ENCODE measurements at regions not wholly inside any gene's neighbourhood (a gene's known extent, or its start where the extent isn't known, plus 50 kb on each side); places are given as distances from the start of the nearest gene placed in this dataset.

GRCh38 chr18:47480166-47480565 is 228.7 kb upstream of the SKOR2 start:
- no peak for DNase-seq (ENCODE audit: low read depth)
- no peak for TF ChIP-seq CTCF (conservative IDR thresholded peaks at IDR 0.05; ENCODE audit: low read depth, low read length)

GRCh38 chr18:47471784-47472183 is 220.3 kb upstream of the SKOR2 start:
- DNase-seq (ENCODE audit: low read depth), result no peak
- no peak overlapping the region for H3K4me3 ChIP-seq (ENCODE audit: low read length)
- no peak for TF ChIP-seq CTCF (conservative IDR thresholded peaks at IDR 0.05; ENCODE audit: low read depth, low read length)

More at GRCh38 chr18:47480166-47480565, 228.7 kb upstream of the SKOR2 start:
- no peak overlapping the region for H3K4me3 ChIP-seq (ENCODE audit: low read length)

GRCh38 chr18:47470941-47471340 is 219.5 kb upstream of the SKOR2 start:
- no peak for DNase-seq (ENCODE audit: low read depth)
- H3K4me3 ChIP-seq (ENCODE audit: low read length), result no peak overlapping the region
- TF ChIP-seq CTCF (conservative IDR thresholded peaks at IDR 0.05; ENCODE audit: low read depth, low read length), result no peak

GRCh38 chr18:47469576-47469975 is 218.1 kb upstream of the SKOR2 start:
- TF ChIP-seq CTCF (conservative IDR thresholded peaks at IDR 0.05; ENCODE audit: low read depth, low read length), result no peak

GRCh38 chr18:47461977-47462376 is 210.5 kb upstream of the SKOR2 start:
- no peak for TF ChIP-seq CTCF (conservative IDR thresholded peaks at IDR 0.05; ENCODE audit: low read depth, low read length)
- DNase-seq (ENCODE audit: low read depth), result no peak
- H3K4me3 ChIP-seq (ENCODE audit: low read length), result no peak overlapping the region

More at GRCh38 chr18:47469576-47469975, 218.1 kb upstream of the SKOR2 start:
- H3K4me3 ChIP-seq (ENCODE audit: low read length), result no peak overlapping the region
- no peak for DNase-seq (ENCODE audit: low read depth)

GRCh38 chr18:47461406-47461948 is 210.0 kb upstream of the SKOR2 start:
- no peak overlapping the region for H3K4me3 ChIP-seq (ENCODE audit: low read length)
- no peak for DNase-seq (ENCODE audit: low read depth)
- TF ChIP-seq CTCF (conservative IDR thresholded peaks at IDR 0.05; ENCODE audit: low read depth, low read length), result no peak

- no peak overlapping the region for H3K4me3 ChIP-seq (ENCODE audit: low read length)
- no peak for TF ChIP-seq CTCF (conservative IDR thresholded peaks at IDR 0.05; ENCODE audit: low read depth, low read length)
- DNase-seq (ENCODE audit: low read depth), result no peak
Observed at GRCh38 chr18:47458483-47458882, 207.0 kb upstream of the SKOR2 start.

Data from retinal pigment epithelial cell (primary cell).